Loucy (cell line): ENCODE measurements at regions not wholly inside any gene's neighbourhood (a gene's known extent, or its start where the extent isn't known, plus 50 kb on each side); places are given as distances from the start of the nearest gene placed in this dataset.

ENCODE experiments used
- CTCF ChIP-seq: fragments of 200-600 bp; sonication (generic); conservative IDR thresholded peaks from 2 replicates; pipeline ENCODE4 v1.5.1; 2014; ENCODE audit warnings: mild to moderate bottlenecking, antibody characterized with exemption, low read length
- EZH2phosphoT487 ChIP-seq: fragments of 200-600 bp; IDR thresholded peaks from 2 replicates; pipeline ENCODE4 v1.6.1; 2018; ENCODE audit warnings: antibody characterized with exemption, mild to moderate bottlenecking, moderate library complexity, borderline replicate concordance

- TF ChIP-seq CTCF (no peak), EZH2phosphoT487 (no peak)
Measured at GRCh38 chr4:171397175-171397574, 416.0 kb upstream of the GALNTL6 start.
